OCI-LY3 (cell line): ENCODE measurements at regions not wholly inside any gene's neighbourhood (a gene's known extent, or its start where the extent isn't known, plus 50 kb on each side); places are given as distances from the start of the nearest gene placed in this dataset.

Experiments
- H2AFZ ChIP-seq: fragments of 200-600, 300-600 bp; shearing (Covaris generic); 2 replicates; pipeline ENCODE4 v1.6.0; 2014; ENCODE audit warnings: antibody characterized with exemption, low read depth, low read length
- H3K27ac ChIP-seq: fragments of 200-600, 300-600 bp; sonication (generic); 2 replicates; pipeline ENCODE4 v1.5.1; 2014; ENCODE audit warnings: mild to moderate bottlenecking, low read length, moderate library complexity, mixed read lengths
- H3K27me3 ChIP-seq: fragments of 200-600, 300-600 bp; sonication (generic); 2 replicates; pipeline ENCODE4 v1.6.1; 2014; ENCODE audit warnings: low read depth, low read length, mixed read lengths
- H3K36me3 ChIP-seq: fragments of 200-600, 300-600 bp; sonication (generic); replicated peaks from 2 replicates; pipeline ENCODE3; 2014; ENCODE audit warnings: low read depth, low read length, mixed read lengths
- H3K4me1 ChIP-seq: fragments of 300-600, 200-600 bp; sonication (generic); 2 replicates; pipeline ENCODE4 v1.6.1; 2014; ENCODE audit warnings: low read length, mixed read lengths
- H3K4me2 ChIP-seq: fragments of 200-600, 300-600 bp; sonication (generic); 2 replicates; pipeline ENCODE4 v1.6.1; 2014; ENCODE audit warnings: low read length, mixed read lengths
- H3K4me3 ChIP-seq: fragments of 300-600, 200-600 bp; sonication (generic); 2 replicates; pipeline ENCODE4 v1.5.1; 2014; ENCODE audit warnings: antibody characterized with exemption, mild to moderate bottlenecking, low read length, moderate library complexity
- H3K79me2 ChIP-seq: fragments of 300-600, 200-600 bp; shearing (Covaris generic); 2 replicates; pipeline ENCODE4 v1.6.1; 2014; ENCODE audit warnings: mild to moderate bottlenecking, low read length, mixed read lengths
- H3K9ac ChIP-seq: fragments of 300-600, 200-600 bp; shearing (Covaris generic); 2 replicates; pipeline ENCODE4 v1.6.0; 2014; ENCODE audit warnings: mild to moderate bottlenecking, low read length, moderate library complexity
- H3K9me3 ChIP-seq: fragments of 200-600, 300-600 bp; shearing (Covaris generic); 2 replicates; pipeline ENCODE4 v1.6.1; 2014; ENCODE audit warnings: low read length, mixed read lengths; ENCODE audit not compliant: insufficient read depth
- H4K20me1 ChIP-seq: fragments of 200-600, 300-600 bp; sonication (generic); 2 replicates; pipeline ENCODE4 v1.6.1; 2016; ENCODE audit warnings: low read length, mixed read lengths; ENCODE audit not compliant: insufficient read depth
- EZH2phosphoT487 ChIP-seq: fragments of 200-600 bp; shearing (Covaris generic); IDR thresholded peaks from 2 replicates; pipeline ENCODE4 v1.6.1; 2018; ENCODE audit warnings: antibody characterized with exemption, mixed run types, low read depth
- TF ChIP-seq, protein P1 (sequence below): fragments of 200-600, 300-600 bp; sonication (generic); IDR thresholded peaks from 2 replicates; pipeline ENCODE4 v1.5.1; 2014; ENCODE audit warnings: antibody characterized with exemption, low read length, low read depth

DNA sequence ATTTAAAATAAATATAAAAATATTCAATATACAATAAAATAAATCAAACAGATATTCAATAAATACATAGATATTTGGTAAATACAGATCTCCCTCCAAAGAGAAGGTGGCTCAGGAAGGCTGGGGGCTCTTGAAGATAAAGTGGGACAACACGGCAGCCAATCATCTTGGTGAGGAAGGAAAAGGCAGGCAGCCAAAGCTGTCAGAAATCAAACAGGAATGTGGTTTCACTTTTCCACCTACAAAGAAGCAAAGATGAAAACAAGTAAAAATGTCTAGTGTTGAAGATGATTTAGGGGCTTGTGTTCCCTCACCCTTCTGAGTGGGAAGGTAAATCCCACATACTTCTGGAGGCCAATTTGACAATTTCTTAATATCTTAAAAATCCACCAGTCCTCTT is 85.7 kb downstream of the B3GNT2 start:
- H3K79me2 ChIP-seq = no peaks in the 10 kb centered on the region
- H4K20me1 ChIP-seq = no peaks in the 10 kb centered on the region
- H3K4me2 ChIP-seq = no peak overlapping the region
- no peak for TF ChIP-seq EZH2phosphoT487
- TF ChIP-seq, protein P1, sequence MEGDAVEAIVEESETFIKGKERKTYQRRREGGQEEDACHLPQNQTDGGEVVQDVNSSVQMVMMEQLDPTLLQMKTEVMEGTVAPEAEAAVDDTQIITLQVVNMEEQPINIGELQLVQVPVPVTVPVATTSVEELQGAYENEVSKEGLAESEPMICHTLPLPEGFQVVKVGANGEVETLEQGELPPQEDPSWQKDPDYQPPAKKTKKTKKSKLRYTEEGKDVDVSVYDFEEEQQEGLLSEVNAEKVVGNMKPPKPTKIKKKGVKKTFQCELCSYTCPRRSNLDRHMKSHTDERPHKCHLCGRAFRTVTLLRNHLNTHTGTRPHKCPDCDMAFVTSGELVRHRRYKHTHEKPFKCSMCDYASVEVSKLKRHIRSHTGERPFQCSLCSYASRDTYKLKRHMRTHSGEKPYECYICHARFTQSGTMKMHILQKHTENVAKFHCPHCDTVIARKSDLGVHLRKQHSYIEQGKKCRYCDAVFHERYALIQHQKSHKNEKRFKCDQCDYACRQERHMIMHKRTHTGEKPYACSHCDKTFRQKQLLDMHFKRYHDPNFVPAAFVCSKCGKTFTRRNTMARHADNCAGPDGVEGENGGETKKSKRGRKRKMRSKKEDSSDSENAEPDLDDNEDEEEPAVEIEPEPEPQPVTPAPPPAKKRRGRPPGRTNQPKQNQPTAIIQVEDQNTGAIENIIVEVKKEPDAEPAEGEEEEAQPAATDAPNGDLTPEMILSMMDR = no peak
- H3K27ac ChIP-seq = no peak overlapping the region
- H3K4me1 ChIP-seq = no peaks in the 10 kb centered on the region
- H3K36me3 ChIP-seq = peaks cover 6% of the 10 kb centered on the region
- H3K9me3 ChIP-seq = peaks cover 16% of the 10 kb centered on the region; the same call in 1 of the 2 replicates
- no peak overlapping the region for H3K4me3 ChIP-seq
- no peak overlapping the region for H2AFZ ChIP-seq
- H3K27me3 ChIP-seq = no peaks in the 10 kb centered on the region
- H3K9ac ChIP-seq = no peak overlapping the region

DNA sequence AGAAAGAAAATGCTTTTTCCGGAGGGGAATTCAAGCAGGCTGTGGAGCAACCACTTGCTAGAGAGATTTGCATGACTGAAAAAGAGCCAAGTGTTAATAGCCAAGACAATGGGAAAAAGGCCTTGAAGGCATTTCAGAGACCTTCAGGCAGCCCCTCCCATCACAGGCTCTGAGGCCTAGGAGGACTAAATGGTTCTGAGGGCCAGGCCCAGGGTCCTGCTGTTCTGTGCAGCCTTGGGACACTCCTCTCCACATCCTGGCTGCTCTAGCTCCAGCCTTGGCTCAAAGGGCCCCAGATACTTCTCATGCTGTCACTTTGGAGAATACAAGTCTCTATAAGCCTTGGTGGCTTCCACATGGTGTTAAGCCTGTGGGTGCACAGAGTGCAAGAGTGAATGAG is 81.8 kb downstream of the B3GNT2 start:
- H2AFZ ChIP-seq = no peak overlapping the region
- H3K36me3 ChIP-seq = peaks cover 3% of the 10 kb centered on the region
- no peaks in the 10 kb centered on the region for H3K27me3 ChIP-seq
- no peaks in the 10 kb centered on the region for H4K20me1 ChIP-seq
- H3K27ac ChIP-seq = no peak overlapping the region
- H3K9ac ChIP-seq = no peak overlapping the region
- no peaks in the 10 kb centered on the region for H3K79me2 ChIP-seq
- no peaks in the 10 kb centered on the region for H3K4me1 ChIP-seq
- TF ChIP-seq EZH2phosphoT487 = no peak
- TF ChIP-seq, protein P1 = no peak
- H3K4me3 ChIP-seq = no peak overlapping the region
- no peak overlapping the region for H3K4me2 ChIP-seq
- H3K9me3 ChIP-seq = peaks cover 7% of the 10 kb centered on the region; the same call in 1 of the 2 replicates
